ENCODE measurements at regions not wholly inside any gene's neighbourhood (a gene's known extent, or its start where the extent isn't known, plus 50 kb on each side); places are given as distances from the start of the nearest gene placed in this dataset.

DNA sequence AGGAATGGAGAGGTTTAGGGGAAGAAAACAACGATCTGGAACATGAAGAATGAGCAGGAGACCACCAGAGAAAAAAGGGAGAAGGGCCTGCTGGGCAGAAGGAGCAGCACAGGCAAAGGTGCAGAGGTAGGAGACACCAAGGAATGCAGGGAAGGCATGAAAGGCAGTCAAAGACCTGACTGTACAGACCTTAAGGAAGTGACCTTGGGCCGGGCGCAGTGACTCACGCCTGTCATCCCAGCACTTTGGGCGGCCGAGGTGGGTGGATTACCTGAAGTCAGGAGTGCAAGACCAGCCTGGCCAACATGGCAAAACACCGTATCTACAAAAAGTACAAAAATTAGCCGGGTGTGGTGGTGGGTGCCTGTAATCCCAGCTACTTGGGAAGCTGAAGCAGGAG, 157.7 kb upstream of the ATP10A start:
- ATAC-seq (ENCODE audit: low FRiP score) (no peak), DNase-seq (ENCODE audit: low spot score) (no peak)
- TF ChIP-seq, protein P1, sequence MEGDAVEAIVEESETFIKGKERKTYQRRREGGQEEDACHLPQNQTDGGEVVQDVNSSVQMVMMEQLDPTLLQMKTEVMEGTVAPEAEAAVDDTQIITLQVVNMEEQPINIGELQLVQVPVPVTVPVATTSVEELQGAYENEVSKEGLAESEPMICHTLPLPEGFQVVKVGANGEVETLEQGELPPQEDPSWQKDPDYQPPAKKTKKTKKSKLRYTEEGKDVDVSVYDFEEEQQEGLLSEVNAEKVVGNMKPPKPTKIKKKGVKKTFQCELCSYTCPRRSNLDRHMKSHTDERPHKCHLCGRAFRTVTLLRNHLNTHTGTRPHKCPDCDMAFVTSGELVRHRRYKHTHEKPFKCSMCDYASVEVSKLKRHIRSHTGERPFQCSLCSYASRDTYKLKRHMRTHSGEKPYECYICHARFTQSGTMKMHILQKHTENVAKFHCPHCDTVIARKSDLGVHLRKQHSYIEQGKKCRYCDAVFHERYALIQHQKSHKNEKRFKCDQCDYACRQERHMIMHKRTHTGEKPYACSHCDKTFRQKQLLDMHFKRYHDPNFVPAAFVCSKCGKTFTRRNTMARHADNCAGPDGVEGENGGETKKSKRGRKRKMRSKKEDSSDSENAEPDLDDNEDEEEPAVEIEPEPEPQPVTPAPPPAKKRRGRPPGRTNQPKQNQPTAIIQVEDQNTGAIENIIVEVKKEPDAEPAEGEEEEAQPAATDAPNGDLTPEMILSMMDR (IDR thresholded peaks at IDR 0.05): no peak

DNA sequence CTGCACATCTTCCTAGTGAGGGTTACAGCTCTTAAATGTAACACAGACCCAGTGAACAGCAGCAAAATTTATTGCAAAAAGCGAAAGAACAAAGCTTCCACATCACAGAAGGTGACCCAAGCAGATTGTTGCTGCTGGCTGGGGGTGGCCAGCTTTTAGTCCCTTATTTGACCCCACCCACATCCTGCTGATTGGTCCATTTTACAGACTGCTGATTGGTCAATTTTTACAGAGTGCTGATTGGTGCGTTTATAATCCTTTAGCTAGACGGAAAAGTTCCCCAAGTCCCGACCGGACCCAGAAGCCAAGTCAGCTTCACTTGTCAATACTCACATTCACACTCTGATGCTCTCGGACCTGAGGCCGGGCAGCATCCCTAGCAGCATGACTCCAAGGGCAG, 154.5 kb upstream of the ATP10A start:
- ATAC-seq (ENCODE audit: low FRiP score) (no peak), DNase-seq (ENCODE audit: low spot score) (no peak)
- TF ChIP-seq, protein P1 (IDR thresholded peaks at IDR 0.05): no peak

DNA sequence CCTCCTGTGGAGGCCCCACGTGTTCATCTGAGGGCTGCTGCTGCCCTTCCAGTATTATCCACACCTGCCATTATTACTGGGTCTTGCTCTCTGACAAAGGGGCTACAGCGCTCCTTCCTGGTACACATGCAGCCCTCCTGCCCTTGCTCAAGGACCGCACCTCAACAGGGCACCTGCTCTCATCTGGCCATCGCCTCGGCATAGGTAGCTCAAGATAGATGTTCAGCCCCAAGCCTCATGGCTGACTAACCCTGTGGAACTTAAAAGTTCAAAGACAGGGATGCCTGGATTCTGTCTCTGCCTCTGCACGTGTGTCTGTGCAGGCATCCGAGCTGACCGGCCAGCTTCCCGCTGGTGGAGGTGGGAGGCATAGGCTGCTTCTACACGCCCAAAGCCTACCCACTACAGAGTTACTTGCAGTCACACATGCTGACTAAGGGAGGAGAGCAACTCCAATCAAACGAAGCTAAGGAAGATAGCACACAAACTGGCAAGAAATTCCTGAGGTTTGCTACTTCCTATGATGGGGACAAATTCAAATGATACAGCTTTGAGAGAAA, 152.5 kb upstream of the ATP10A start:
- ATAC-seq (ENCODE audit: low FRiP score): no peak
- no peak for DNase-seq (ENCODE audit: low spot score)
- TF ChIP-seq, protein P1 (IDR thresholded peaks at IDR 0.05): no peak

DNA sequence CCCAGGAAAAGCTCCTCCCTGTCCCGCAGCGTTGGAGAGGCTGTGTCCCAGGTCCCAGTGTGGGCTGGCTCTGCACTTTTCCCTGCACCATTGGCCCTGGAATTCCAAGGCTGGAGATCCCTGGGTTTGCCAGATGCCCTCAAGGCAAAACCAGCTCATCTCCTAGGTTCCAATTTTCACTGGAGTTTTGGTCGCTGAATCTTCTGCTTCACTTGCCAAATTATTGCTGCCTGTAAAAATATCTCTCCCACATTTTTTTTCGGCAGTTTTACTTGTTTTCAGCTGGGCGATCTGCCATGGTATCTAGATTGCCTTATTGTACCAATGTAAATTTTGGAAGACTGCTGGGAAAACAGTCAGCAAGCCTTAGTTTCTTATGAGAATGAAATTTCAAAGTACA, 150.9 kb upstream of the ATP10A start:
- TF ChIP-seq, protein P1 (IDR thresholded peaks at IDR 0.05): no peak
- ATAC-seq (ENCODE audit: low FRiP score): no peak
- no peak for DNase-seq (ENCODE audit: low spot score)

DNA sequence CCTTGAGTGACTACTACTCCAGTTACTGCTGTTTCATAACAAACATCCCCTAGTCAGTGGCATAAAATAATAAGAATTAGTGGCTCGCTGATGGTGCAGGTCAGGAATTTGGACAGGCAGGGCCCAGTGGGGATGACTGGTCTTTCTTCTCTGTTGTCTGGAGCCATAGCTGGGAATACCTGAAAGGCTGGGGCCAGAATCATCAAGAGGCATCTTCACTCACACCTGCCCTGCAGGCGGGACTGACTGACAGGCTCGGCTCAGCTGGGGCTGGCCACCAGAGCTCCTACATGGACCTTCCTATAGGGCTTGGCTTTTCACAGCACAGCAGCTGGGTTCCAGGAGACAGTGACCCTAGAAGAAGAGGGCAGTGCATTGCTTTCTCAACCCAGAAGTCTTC, 148.8 kb upstream of the ATP10A start:
- DNase-seq (ENCODE audit: low spot score) (no peak), ATAC-seq (ENCODE audit: low FRiP score) (no peak)
- TF ChIP-seq, protein P1 (IDR thresholded peaks at IDR 0.05): no peak

DNA sequence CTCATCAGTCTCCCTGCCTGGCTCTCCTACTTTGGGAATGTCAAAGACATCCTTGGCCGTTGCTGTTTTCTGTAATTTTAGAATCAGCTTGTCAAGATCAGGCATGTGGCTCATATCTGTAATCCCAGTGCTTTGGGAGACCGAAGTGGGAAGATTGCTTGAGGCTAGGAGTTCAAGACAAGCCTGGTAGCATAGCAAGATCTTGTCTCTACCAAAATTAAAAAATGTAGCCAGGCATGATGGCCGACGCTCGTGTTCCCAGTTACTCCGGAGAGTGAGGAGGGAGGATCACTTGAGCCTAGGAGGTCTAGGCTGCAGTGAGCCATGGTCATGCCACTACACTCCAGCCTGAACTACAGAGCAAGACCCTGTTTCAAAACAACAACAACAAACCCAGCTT, 144.0 kb upstream of the ATP10A start:
- TF ChIP-seq, protein P1 (IDR thresholded peaks at IDR 0.05): no peak
- no peak for DNase-seq (ENCODE audit: low spot score)
- no peak for ATAC-seq (ENCODE audit: low FRiP score)

DNA sequence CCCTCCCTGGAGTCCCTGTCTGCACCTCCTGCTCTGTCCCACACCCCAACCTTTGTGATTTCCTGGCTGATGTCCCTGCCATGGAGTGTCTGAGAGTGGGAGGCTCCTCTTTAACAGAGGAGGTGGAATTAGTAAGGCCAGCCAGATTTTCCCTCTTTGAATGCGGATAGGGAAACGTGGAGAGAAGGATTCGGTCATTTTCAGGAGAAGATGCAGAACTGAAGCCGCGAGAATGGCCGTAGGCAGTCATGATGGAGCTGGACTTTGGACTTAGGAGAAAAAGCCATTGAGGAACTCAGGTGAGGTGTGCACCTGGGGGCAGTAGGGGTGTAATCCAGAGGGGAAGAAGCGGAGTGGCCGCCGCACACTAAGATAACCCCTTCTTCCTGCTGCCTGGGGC, 138.1 kb upstream of the ATP10A start:
- no peak for DNase-seq (ENCODE audit: low spot score)
- TF ChIP-seq, protein P1 (IDR thresholded peaks at IDR 0.05): no peak
- ATAC-seq (ENCODE audit: low FRiP score): no peak
